SU-DHL-6 (cell line): ENCODE measurements at regions not wholly inside any gene's neighbourhood (a gene's known extent, or its start where the extent isn't known, plus 50 kb on each side); places are given as distances from the start of the nearest gene placed in this dataset.

Experiments
- EZH2phosphoT487 ChIP-seq: fragments of 200-600 bp; sonication (generic), shearing (Covaris generic); conservative IDR thresholded peaks from 2 replicates; pipeline ENCODE4 v1.6.1; 2018; ENCODE audit warnings: mild to moderate bottlenecking, antibody characterized with exemption, low read length, moderate library complexity, mixed read lengths
- TF ChIP-seq, protein P1 (sequence below): fragments of 200-600 bp; sonication (generic); IDR thresholded peaks from one replicate; pipeline ENCODE4 v1.5.1; 2017; ENCODE audit warnings: antibody characterized with exemption, mild to moderate bottlenecking, low read length, moderate library complexity; ENCODE audit not compliant: insufficient read depth, poor library complexity, severe bottlenecking

DNA sequence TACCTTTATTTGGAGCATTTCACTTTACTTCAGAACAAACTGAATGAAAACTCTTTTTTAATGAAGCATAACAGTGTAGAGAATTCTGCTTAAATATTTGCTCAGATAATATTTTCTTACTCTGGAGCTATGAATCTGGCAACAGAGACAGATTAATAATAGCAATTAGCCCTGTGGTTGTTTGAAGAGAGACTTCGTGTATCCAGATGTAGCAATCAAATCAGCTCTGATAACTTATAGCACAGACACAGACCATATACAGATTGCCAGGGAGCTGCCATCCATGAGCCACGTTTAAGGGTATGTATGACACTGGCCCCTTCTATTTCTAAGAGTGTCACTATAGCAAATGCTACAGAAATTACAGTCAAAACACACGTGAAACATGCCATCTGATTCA is 146.6 kb downstream of the EXOC5 start:
- TF ChIP-seq, protein P1, sequence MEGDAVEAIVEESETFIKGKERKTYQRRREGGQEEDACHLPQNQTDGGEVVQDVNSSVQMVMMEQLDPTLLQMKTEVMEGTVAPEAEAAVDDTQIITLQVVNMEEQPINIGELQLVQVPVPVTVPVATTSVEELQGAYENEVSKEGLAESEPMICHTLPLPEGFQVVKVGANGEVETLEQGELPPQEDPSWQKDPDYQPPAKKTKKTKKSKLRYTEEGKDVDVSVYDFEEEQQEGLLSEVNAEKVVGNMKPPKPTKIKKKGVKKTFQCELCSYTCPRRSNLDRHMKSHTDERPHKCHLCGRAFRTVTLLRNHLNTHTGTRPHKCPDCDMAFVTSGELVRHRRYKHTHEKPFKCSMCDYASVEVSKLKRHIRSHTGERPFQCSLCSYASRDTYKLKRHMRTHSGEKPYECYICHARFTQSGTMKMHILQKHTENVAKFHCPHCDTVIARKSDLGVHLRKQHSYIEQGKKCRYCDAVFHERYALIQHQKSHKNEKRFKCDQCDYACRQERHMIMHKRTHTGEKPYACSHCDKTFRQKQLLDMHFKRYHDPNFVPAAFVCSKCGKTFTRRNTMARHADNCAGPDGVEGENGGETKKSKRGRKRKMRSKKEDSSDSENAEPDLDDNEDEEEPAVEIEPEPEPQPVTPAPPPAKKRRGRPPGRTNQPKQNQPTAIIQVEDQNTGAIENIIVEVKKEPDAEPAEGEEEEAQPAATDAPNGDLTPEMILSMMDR = no peak
- TF ChIP-seq EZH2phosphoT487 = no peak
